ENCODE measurements at regions not wholly inside any gene's neighbourhood (a gene's known extent, or its start where the extent isn't known, plus 50 kb on each side); places are given as distances from the start of the nearest gene placed in this dataset.
A peak's percentile ranks its signal among the peaks of the same experiment; 100 is the strongest.

- DNase-seq, result no peak
Measured at GRCh38 chr3:162213196-162213595, 716.6 kb downstream of the OTOL1 start.

- DNase-seq, result no peak
Measured at GRCh38 chr3:162213956-162214355, 717.3 kb downstream of the OTOL1 start.

GRCh38 chr3:162217647-162218046 is 721.0 kb downstream of the OTOL1 start:
- peak; percentile 13 for DNase-seq

- no peak for DNase-seq
Measured at GRCh38 chr3:162218479-162218878, 721.9 kb downstream of the OTOL1 start.

GRCh38 chr3:162224746-162225145 is 728.1 kb downstream of the OTOL1 start:
- DNase-seq, result no peak

GRCh38 chr3:162236949-162237348 is 740.3 kb downstream of the OTOL1 start:
- no peak for DNase-seq

- DNase-seq, result no peak
Measured at GRCh38 chr3:162250782-162251181, 754.2 kb downstream of the OTOL1 start.

- DNase-seq, result peak; percentile 15
Measured at GRCh38 chr3:162262129-162262528, 765.5 kb downstream of the OTOL1 start.

- DNase-seq, result no peak
Measured at GRCh38 chr3:162263596-162263995, 767.0 kb downstream of the OTOL1 start.

- DNase-seq, result no peak
Measured at GRCh38 chr3:162269636-162270458, 773.2 kb downstream of the OTOL1 start.

GRCh38 chr3:162274070-162274469 is 777.5 kb downstream of the OTOL1 start:
- DNase-seq, result no peak

- DNase-seq, result no peak
Measured at GRCh38 chr3:162278834-162279233, 782.2 kb downstream of the OTOL1 start.

GRCh38 chr3:162285259-162285658 is 788.7 kb downstream of the OTOL1 start:
- no peak for DNase-seq

GRCh38 chr3:162287600-162287999 is 791.0 kb downstream of the OTOL1 start:
- no peak for DNase-seq

- no peak for DNase-seq
Measured at GRCh38 chr3:162292409-162292808, 795.8 kb downstream of the OTOL1 start.

- DNase-seq, result peak; percentile 98
Measured at GRCh38 chr3:162295323-162295983, 798.8 kb downstream of the OTOL1 start.

GRCh38 chr3:162302983-162303624 is 806.5 kb downstream of the OTOL1 start:
- DNase-seq, result peak; percentile 19

GRCh38 chr3:162317046-162317445 is 820.4 kb downstream of the OTOL1 start:
- DNase-seq, result no peak

GRCh38 chr3:162328649-162329048 is 832.0 kb downstream of the OTOL1 start:
- DNase-seq, result peak; percentile 2

- no peak for DNase-seq
Measured at GRCh38 chr3:162329514-162329913, 832.9 kb downstream of the OTOL1 start.

GRCh38 chr3:162332344-162332743 is 835.7 kb downstream of the OTOL1 start:
- no peak for DNase-seq

GRCh38 chr3:162334537-162334936 is 837.9 kb downstream of the OTOL1 start:
- no peak for DNase-seq

- DNase-seq, result peak; percentile 2
Measured at GRCh38 chr3:162337630-162338029, 841.0 kb downstream of the OTOL1 start.

GRCh38 chr3:162338514-162338913 is 841.9 kb downstream of the OTOL1 start:
- peak; percentile 30 for DNase-seq

Measured in HCEC 1CT (cell line).